ENCODE measurements at regions not wholly inside any gene's neighbourhood (a gene's known extent, or its start where the extent isn't known, plus 50 kb on each side); places are given as distances from the start of the nearest gene placed in this dataset.
"Not testable (repeated sequence)": the region's sequence is repeated elsewhere in the genome, so short reads cannot be mapped to it uniquely, and the experiment has no call there.

GRCh38 chr2:110354294-110355018 lies 118.2 kb downstream of the LIMS4 start:
- H3K36me3 Mint-ChIP-seq (ENCODE audit: low read depth); H3K27me3 Mint-ChIP-seq (ENCODE audit: low read depth); POLR2A ChIA-PET; H3K27ac Mint-ChIP-seq; H3K9me3 Mint-ChIP-seq (ENCODE audit: insufficient read depth); DNase-seq; H3K4me1 Mint-ChIP-seq (ENCODE audit: low read depth); ATAC-seq; CTCF ChIA-PET; H3K4me3 Mint-ChIP-seq: not testable (repeated sequence)

- H3K27ac Mint-ChIP-seq; POLR2A ChIA-PET; H3K4me1 Mint-ChIP-seq (ENCODE audit: low read depth); H3K27me3 Mint-ChIP-seq (ENCODE audit: low read depth); H3K4me3 Mint-ChIP-seq; H3K9me3 Mint-ChIP-seq (ENCODE audit: insufficient read depth); ATAC-seq; H3K36me3 Mint-ChIP-seq (ENCODE audit: low read depth); CTCF ChIA-PET; DNase-seq: not testable (repeated sequence)
These were observed 121.9 kb downstream of the LIMS4 start for GRCh38 chr2:110350718-110351117.

- CTCF ChIA-PET; H3K4me1 Mint-ChIP-seq (ENCODE audit: low read depth); DNase-seq; H3K27ac Mint-ChIP-seq; H3K36me3 Mint-ChIP-seq (ENCODE audit: low read depth); H3K4me3 Mint-ChIP-seq; H3K27me3 Mint-ChIP-seq (ENCODE audit: low read depth); ATAC-seq; H3K9me3 Mint-ChIP-seq (ENCODE audit: insufficient read depth); POLR2A ChIA-PET: not testable (repeated sequence)
These were observed 123.7 kb downstream of the LIMS4 start for GRCh38 chr2:110348902-110349301.

- CTCF ChIA-PET; H3K4me3 Mint-ChIP-seq; H3K27me3 Mint-ChIP-seq (ENCODE audit: low read depth); H3K9me3 Mint-ChIP-seq (ENCODE audit: insufficient read depth); H3K36me3 Mint-ChIP-seq (ENCODE audit: low read depth); H3K27ac Mint-ChIP-seq; POLR2A ChIA-PET; ATAC-seq; DNase-seq; H3K4me1 Mint-ChIP-seq (ENCODE audit: low read depth): not testable (repeated sequence)
These were observed 128.1 kb downstream of the LIMS4 start for GRCh38 chr2:110344405-110345035.

GRCh38 chr2:110342077-110342476 lies 129.7 kb upstream of the MTLN start:
- H3K4me1 Mint-ChIP-seq (ENCODE audit: low read depth); H3K9me3 Mint-ChIP-seq (ENCODE audit: insufficient read depth); ATAC-seq; CTCF ChIA-PET; DNase-seq; H3K4me3 Mint-ChIP-seq; H3K36me3 Mint-ChIP-seq (ENCODE audit: low read depth); H3K27me3 Mint-ChIP-seq (ENCODE audit: low read depth); POLR2A ChIA-PET; H3K27ac Mint-ChIP-seq: not testable (repeated sequence)

- H3K4me1 Mint-ChIP-seq (ENCODE audit: low read depth); H3K9me3 Mint-ChIP-seq (ENCODE audit: insufficient read depth); H3K27ac Mint-ChIP-seq; DNase-seq; H3K4me3 Mint-ChIP-seq; ATAC-seq; CTCF ChIA-PET; POLR2A ChIA-PET; H3K27me3 Mint-ChIP-seq (ENCODE audit: low read depth); H3K36me3 Mint-ChIP-seq (ENCODE audit: low read depth): not testable (repeated sequence)
These were observed 126.8 kb upstream of the MTLN start for GRCh38 chr2:110339126-110339525.

GRCh38 chr2:110338277-110339003 lies 126.1 kb upstream of the MTLN start:
- H3K4me3 Mint-ChIP-seq; H3K36me3 Mint-ChIP-seq (ENCODE audit: low read depth); H3K27me3 Mint-ChIP-seq (ENCODE audit: low read depth); DNase-seq; ATAC-seq; H3K4me1 Mint-ChIP-seq (ENCODE audit: low read depth); CTCF ChIA-PET; POLR2A ChIA-PET; H3K9me3 Mint-ChIP-seq (ENCODE audit: insufficient read depth); H3K27ac Mint-ChIP-seq: not testable (repeated sequence)

- H3K27ac Mint-ChIP-seq; DNase-seq; H3K27me3 Mint-ChIP-seq (ENCODE audit: low read depth); CTCF ChIA-PET; H3K4me1 Mint-ChIP-seq (ENCODE audit: low read depth); POLR2A ChIA-PET; H3K4me3 Mint-ChIP-seq; H3K36me3 Mint-ChIP-seq (ENCODE audit: low read depth); H3K9me3 Mint-ChIP-seq (ENCODE audit: insufficient read depth); ATAC-seq: not testable (repeated sequence)
These were observed 123.7 kb upstream of the MTLN start for GRCh38 chr2:110336071-110336470.

- CTCF ChIA-PET; ATAC-seq; H3K36me3 Mint-ChIP-seq (ENCODE audit: low read depth); H3K9me3 Mint-ChIP-seq (ENCODE audit: insufficient read depth); H3K27me3 Mint-ChIP-seq (ENCODE audit: low read depth); POLR2A ChIA-PET; H3K27ac Mint-ChIP-seq; H3K4me3 Mint-ChIP-seq; H3K4me1 Mint-ChIP-seq (ENCODE audit: low read depth); DNase-seq: not testable (repeated sequence)
These were observed 123.2 kb upstream of the MTLN start for GRCh38 chr2:110335415-110336049.

GRCh38 chr2:110333114-110334095 lies 121.1 kb upstream of the MTLN start:
- ATAC-seq; CTCF ChIA-PET; H3K4me1 Mint-ChIP-seq (ENCODE audit: low read depth); DNase-seq; H3K27ac Mint-ChIP-seq; H3K36me3 Mint-ChIP-seq (ENCODE audit: low read depth); H3K4me3 Mint-ChIP-seq; POLR2A ChIA-PET; H3K9me3 Mint-ChIP-seq (ENCODE audit: insufficient read depth); H3K27me3 Mint-ChIP-seq (ENCODE audit: low read depth): not testable (repeated sequence)

GRCh38 chr2:110331625-110332024 lies 119.3 kb upstream of the MTLN start:
- H3K4me1 Mint-ChIP-seq (ENCODE audit: low read depth); H3K36me3 Mint-ChIP-seq (ENCODE audit: low read depth); CTCF ChIA-PET; DNase-seq; H3K27me3 Mint-ChIP-seq (ENCODE audit: low read depth); POLR2A ChIA-PET; H3K27ac Mint-ChIP-seq; H3K4me3 Mint-ChIP-seq; ATAC-seq; H3K9me3 Mint-ChIP-seq (ENCODE audit: insufficient read depth): not testable (repeated sequence)
